Heart left ventricle (tissue), 13 donors: ENCODE measurements at regions not wholly inside any gene's neighbourhood (a gene's known extent, or its start where the extent isn't known, plus 50 kb on each side); places are given as distances from the start of the nearest gene placed in this dataset.

Source experiments
- POLR2A ChIP-seq, 2 donors: fragments of 450-650 bp; IDR thresholded peaks; one replicate each; pipeline ENCODE4 v1.6.1; 2017; ENCODE audit warnings: antibody characterized with exemption in 2 of 2, mild to moderate bottlenecking in 2 of 2, moderate library complexity in 2 of 2
- TF ChIP-seq, protein P1 (sequence below), 12 donors: fragments of 200-600 bp; sonication (generic) in 4 of 12; IDR thresholded peaks; one replicate each; pipeline versions ENCODE4 v1.5.0 to v1.8.0; 2018 to 2022; ENCODE audit warnings: antibody characterized with exemption in 12 of 12, mild to moderate bottlenecking in 5 of 12
- donor health status: ischemic (EF 13 %, LVEDD 7.1; RV severe dilation, severe dysfunction).
- donor health status: DM: no; HTN: yes; CAD: no.
- donor health status: DM: no; HTN: no; CAD: no.
- donor health status: ischemic (EF 25% LVEDD 6.9; RV normal size, moderate dysfunction).
- donor health status: ischemic (EF 25% LVEDD 5.7; RV mildly dilated, moderate dysfunction).
- donor health status: ischemic (EF 35%, LVEDD 5.7; RV mildly dilated, moderate dysfunction).
- donor health status: nonischemic (EF 11% LVEDD 7.7; RV severe dilation, severe dysfunction).
- donor health status: DM: yes; HTN: yes; CAD: no.
- donor health status: PGD.
- donor health status: ischemic (EF 29% LVEDD 5.4; RV normal size, mild dysfunction).
- donor health status: nonischemic (EF 23%, LVEDD 6.1; RV moderate dilation, normal function).

DNA sequence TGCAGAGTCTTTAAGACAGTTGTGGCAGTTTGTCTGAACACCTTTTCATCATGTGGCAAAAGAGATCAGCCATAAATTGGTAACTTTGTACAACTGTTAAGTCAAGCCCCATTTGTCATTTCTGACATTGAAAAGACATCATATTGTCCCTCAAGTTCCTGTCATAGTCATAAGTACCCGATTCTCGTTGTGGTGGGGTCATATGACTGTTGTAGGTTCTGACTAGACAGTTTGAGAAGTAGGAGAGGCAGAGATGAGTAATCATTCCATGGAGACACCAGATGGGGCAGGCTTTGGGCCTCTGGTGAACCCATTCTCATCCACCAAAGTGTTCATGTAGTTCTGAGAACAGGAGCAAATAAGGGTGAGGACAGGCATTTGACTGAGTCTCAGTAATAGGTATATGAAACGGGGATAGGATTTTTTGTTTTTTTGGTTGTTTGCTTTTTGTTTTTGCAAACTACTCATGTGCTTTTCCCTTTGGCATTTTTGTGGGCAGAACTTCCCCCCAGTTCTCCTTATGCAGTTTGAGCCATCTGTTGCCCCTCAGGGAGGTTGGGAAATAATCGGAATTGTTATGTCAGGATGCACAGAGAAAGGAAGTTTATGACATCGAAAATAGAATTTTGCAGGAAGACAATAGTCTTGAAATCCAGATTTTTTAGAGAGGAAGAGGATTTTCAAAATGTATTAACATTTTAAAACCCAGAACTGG, 86.9 kb upstream of the KCNE2 start:
- TF ChIP-seq POLR2A (IDR thresholded peaks at IDR 0.05), result no peak
- TF ChIP-seq, protein P1, sequence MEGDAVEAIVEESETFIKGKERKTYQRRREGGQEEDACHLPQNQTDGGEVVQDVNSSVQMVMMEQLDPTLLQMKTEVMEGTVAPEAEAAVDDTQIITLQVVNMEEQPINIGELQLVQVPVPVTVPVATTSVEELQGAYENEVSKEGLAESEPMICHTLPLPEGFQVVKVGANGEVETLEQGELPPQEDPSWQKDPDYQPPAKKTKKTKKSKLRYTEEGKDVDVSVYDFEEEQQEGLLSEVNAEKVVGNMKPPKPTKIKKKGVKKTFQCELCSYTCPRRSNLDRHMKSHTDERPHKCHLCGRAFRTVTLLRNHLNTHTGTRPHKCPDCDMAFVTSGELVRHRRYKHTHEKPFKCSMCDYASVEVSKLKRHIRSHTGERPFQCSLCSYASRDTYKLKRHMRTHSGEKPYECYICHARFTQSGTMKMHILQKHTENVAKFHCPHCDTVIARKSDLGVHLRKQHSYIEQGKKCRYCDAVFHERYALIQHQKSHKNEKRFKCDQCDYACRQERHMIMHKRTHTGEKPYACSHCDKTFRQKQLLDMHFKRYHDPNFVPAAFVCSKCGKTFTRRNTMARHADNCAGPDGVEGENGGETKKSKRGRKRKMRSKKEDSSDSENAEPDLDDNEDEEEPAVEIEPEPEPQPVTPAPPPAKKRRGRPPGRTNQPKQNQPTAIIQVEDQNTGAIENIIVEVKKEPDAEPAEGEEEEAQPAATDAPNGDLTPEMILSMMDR (IDR thresholded peaks at IDR 0.05), result no peak
